Left lung (tissue), 4 donors: ENCODE measurements at regions not wholly inside any gene's neighbourhood (a gene's known extent, or its start where the extent isn't known, plus 50 kb on each side); places are given as distances from the start of the nearest gene placed in this dataset.

Source experiments
- ATAC-seq: fragments of 200-7000 bp; cut with Tn5 transposase; one replicate; pipeline ENCODE4 v1.9.1; 2020; ENCODE audit warnings: moderate library complexity
- DNase-seq, 4 donors: peaks; one replicate each; pipeline ENCODE4 v3.0.0-alpha.2; 2013 to 2020
- H3K27ac ChIP-seq, 2 donors: fragments of 200-600 bp; sonication (generic) in 1 of 2; one replicate each; pipeline versions ENCODE4 v1.5.0 to v1.8.0; 2020 to 2021
- H3K27me3 ChIP-seq, 2 donors: fragments of 200-600 bp; sonication (generic) in 1 of 2; one replicate each; pipeline versions ENCODE4 v1.5.0 to v1.8.0; 2020 to 2021
- H3K36me3 ChIP-seq, 2 donors: fragments of 200-600 bp; sonication (generic) in 1 of 2; one replicate each; pipeline versions ENCODE4 v1.5.0 to v1.8.0; 2020 to 2021
- H3K4me1 ChIP-seq, 2 donors: fragments of 200-600 bp; one replicate each; pipeline ENCODE4 v1.8.0; 2021
- H3K4me3 ChIP-seq, 2 donors: fragments of 200-600 bp; sonication (generic) in 1 of 2; one replicate each; pipeline versions ENCODE4 v1.5.0 to v1.8.0; 2020 to 2021; ENCODE audit warnings: mild to moderate bottlenecking in 1 of 2
- H3K9me3 ChIP-seq, 2 donors: fragments of 200-600 bp; sonication (generic) in 1 of 2; one replicate each; pipeline versions ENCODE4 v1.5.0 to v1.8.0; 2020 to 2021
- intact Hi-C, 2 donors: fragments of 100-400 bp; cut with DNase I; formaldehyde crosslinking; loops; one replicate each; pipeline versions ENCODE4 v1.11.2 to v1.14.2; 2022
- TF ChIP-seq, protein P1 (sequence below), 2 donors: fragments of 200-600 bp; sonication (generic) in 1 of 2; IDR thresholded peaks; one replicate each; pipeline versions ENCODE4 v1.5.0 to v1.8.0; 2021; ENCODE audit warnings: antibody characterized with exemption in 2 of 2
- donor health status: DM: no; HTN: yes; CAD: no.
- donor health status: DM: no; HTN: no; CAD: no.

DNA sequence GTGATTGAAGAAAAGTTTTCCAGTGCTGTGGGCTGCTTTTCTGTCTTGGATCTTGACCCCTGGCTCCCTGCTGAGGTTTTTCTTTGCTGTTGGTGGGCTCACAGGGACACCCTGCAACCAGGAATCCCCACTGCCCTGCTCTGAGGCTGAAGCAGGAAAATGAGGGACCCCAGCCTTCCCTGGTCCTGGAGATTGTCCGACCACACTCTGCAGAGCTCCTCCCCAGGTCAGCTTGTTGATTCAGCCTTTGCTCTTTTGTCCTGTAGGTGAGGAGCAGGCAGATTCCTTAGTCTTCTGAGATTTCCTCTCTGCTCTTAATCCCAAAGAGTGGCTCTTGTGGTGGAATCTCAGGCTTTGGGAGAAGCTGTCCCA is 194.5 kb downstream of the RPLP1 start:
- no peak for DNase-seq
- intact Hi-C loops: no loop called here
- TF ChIP-seq, protein P1, sequence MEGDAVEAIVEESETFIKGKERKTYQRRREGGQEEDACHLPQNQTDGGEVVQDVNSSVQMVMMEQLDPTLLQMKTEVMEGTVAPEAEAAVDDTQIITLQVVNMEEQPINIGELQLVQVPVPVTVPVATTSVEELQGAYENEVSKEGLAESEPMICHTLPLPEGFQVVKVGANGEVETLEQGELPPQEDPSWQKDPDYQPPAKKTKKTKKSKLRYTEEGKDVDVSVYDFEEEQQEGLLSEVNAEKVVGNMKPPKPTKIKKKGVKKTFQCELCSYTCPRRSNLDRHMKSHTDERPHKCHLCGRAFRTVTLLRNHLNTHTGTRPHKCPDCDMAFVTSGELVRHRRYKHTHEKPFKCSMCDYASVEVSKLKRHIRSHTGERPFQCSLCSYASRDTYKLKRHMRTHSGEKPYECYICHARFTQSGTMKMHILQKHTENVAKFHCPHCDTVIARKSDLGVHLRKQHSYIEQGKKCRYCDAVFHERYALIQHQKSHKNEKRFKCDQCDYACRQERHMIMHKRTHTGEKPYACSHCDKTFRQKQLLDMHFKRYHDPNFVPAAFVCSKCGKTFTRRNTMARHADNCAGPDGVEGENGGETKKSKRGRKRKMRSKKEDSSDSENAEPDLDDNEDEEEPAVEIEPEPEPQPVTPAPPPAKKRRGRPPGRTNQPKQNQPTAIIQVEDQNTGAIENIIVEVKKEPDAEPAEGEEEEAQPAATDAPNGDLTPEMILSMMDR (IDR thresholded peaks at IDR 0.05): no peak
- Histone ChIP-seq H3K36me3 (no peaks in the 10 kb centered on the region), H3K27me3 (peaks cover 0 to 48% of the 10 kb centered on the region in 2 donors), H3K9me3 (no peaks in the 10 kb centered on the region), H3K27ac (no peak overlapping the region), H3K4me1 (peaks cover 0 to 4% of the 10 kb centered on the region in 2 donors), H3K4me3 (no peak overlapping the region)
- no peak for ATAC-seq

DNA sequence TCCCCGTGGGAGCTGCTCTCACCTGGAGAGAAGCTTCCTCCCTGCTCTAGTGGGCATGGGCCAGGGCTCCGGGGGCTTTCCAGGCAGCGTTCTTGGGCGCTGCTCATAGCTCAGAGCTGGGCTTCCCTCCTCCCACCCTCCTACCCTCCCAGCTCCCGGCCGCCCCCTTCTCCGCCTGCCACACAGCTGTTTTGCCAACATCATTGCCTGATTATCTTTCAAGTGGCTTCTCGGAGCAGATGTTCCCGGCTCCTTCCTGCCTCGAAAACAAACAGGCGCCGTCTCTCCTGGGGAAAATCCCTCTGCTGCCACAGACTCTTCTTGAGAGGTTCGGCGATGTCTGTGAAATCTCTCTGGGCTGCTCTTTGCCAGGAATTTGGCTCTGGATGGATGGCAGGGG is 195.6 kb downstream of the RPLP1 start:
- TF ChIP-seq, protein P1 (IDR thresholded peaks at IDR 0.05): no peak
- Histone ChIP-seq H3K36me3 (no peaks in the 10 kb centered on the region), H3K4me3 (no peak overlapping the region), H3K9me3 (no peaks in the 10 kb centered on the region), H3K27me3 (peaks cover 0 to 55% of the 10 kb centered on the region in 2 donors), H3K4me1 (peaks cover 0 to 10% of the 10 kb centered on the region in 2 donors), H3K27ac (no peak overlapping the region)
- ATAC-seq (no peak), DNase-seq (no peak)
- intact Hi-C loops: no loop called here

DNA sequence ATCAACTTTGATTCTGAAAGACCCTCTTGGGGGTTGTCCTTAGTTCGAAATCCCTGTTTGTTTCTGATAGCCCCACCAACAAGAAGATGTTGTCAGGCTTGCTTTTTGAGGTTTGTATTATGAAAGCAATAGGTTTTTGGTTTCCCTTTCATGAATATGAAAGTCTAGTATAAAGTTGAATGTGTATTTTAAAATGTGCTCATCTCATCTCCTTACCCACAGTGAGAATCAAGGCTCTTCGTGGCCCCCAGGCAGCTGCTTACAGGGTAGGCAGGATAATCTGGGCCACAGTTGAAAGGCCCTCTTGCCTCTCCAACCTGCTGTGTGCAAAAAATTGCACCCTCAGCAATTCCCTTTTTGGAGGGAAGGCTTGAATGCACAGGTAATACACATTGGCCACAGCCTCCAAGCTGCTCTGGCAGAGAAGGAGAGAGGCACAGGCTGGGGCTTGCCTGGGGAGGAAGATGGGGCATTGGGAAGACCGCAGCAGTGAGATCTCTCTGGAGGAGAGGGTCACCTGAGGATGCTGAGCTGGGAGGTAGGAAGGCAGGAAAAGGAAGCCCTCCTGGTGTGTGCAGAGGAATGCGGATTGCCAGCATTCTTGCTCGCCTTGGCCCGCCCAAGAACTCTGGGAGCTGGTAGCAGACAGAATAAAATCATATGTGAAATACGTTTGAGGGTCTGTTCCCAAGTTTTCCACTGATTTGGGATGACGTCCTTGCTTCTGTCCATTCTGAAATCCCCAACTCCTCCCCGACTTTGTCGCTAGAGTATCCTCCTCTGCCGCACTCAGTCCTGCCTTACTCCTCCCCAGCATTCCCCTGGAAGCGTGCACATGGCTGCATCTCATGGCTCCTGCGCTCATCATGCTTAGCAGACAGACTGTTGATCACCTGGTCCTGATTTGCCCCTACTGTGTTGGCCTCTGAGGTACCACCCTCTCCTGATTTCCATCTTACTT is 196.4 kb downstream of the RPLP1 start:
- no peak for DNase-seq
- TF ChIP-seq, protein P1 (IDR thresholded peaks at IDR 0.05): no peak
- peaks cover 0 to 10% of the 10 kb centered on the region in 2 donors for H3K4me1 ChIP-seq
- H3K9me3 ChIP-seq: no peaks in the 10 kb centered on the region
- intact Hi-C loops: no loop called here
- H3K4me3 ChIP-seq: no peak overlapping the region
- H3K27ac ChIP-seq: no peak overlapping the region
- no peaks in the 10 kb centered on the region for H3K36me3 ChIP-seq
- no peak for ATAC-seq
- H3K27me3 ChIP-seq: peaks cover 0 to 64% of the 10 kb centered on the region in 2 donors

DNA sequence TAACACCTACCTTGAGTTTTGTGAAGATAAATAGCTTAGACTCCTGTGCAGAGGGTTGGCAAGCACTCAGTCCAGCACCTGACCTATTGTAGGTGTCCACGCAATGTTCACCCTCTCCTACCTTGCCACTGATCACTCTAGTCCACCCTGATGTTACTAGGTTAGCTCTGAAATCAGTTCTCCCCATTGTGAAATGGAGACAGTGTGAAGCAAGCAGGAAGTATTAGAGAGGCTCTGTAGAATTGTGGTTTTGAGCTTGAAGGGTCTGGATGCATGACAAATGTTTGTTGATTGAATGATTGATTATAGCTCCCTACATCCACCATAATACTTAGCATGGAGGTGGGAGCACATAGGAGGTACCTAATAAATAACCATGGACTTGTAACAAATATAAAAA is 199.7 kb downstream of the RPLP1 start:
- H3K4me3 ChIP-seq: no peak overlapping the region
- H3K36me3 ChIP-seq: no peaks in the 10 kb centered on the region
- ATAC-seq (no peak), DNase-seq (no peak)
- H3K4me1 ChIP-seq: peaks cover 0 to 10% of the 10 kb centered on the region in 2 donors
- TF ChIP-seq, protein P1 (IDR thresholded peaks at IDR 0.05): no peak
- H3K9me3 ChIP-seq: no peaks in the 10 kb centered on the region
- intact Hi-C loops: no loop called here
- no peak overlapping the region for H3K27ac ChIP-seq
- peaks cover 0 to 61% of the 10 kb centered on the region in 2 donors for H3K27me3 ChIP-seq

DNA sequence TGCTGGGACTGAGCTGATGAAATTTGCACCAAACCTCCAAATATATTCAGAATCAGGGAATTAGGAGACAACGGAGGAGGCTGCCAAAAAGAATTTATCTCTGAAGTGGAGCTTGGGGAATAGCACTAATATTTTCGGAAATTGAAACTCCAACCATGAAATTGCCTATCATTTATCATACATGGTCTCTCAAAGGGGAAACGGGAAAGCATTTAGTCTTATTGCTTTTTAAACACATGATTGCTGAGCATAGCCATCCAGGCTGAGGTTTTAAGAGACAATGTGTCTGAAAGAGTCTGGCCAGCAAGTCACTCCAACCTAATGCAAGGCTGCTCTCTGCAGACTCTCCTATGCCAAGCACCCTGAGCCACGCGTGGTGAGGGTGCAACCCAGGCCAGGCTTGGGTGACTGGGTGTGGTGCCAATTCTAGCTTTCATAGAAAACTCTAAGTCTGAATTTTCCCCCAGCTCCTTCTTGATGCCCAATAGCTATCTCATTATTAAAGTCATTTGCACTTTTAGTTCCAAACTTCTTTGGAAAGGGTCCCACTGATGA is 200.2 kb downstream of the RPLP1 start:
- Histone ChIP-seq H3K4me3 (no peak overlapping the region), H3K36me3 (no peaks in the 10 kb centered on the region), H3K9me3 (no peaks in the 10 kb centered on the region), H3K4me1 (peaks cover 0 to 10% of the 10 kb centered on the region in 2 donors), H3K27ac (no peak overlapping the region), H3K27me3 (peaks cover 0 to 60% of the 10 kb centered on the region in 2 donors)
- intact Hi-C loops: no loop called here
- DNase-seq (no peak), ATAC-seq (no peak)
- TF ChIP-seq, protein P1 (IDR thresholded peaks at IDR 0.05): no peak
